H1 (cell line): ENCODE measurements at regions not wholly inside any gene's neighbourhood (a gene's known extent, or its start where the extent isn't known, plus 50 kb on each side); places are given as distances from the start of the nearest gene placed in this dataset.

Source experiments
- CHD1 ChIP-seq: IDR thresholded peaks from 2 replicates; pipeline ENCODE4 v1.6.1; 2012; ENCODE audit warnings: low read depth, low read length, improper control_type of control experiment
- CTBP2 ChIP-seq: IDR thresholded peaks from 2 replicates; pipeline ENCODE4 v1.7.0; 2011; ENCODE audit warnings: borderline replicate concordance, mild to moderate bottlenecking, moderate library complexity, mixed read lengths, low read length; ENCODE audit not compliant: insufficient read depth, insufficient read length
- EGR1 ChIP-seq: IDR thresholded peaks from 2 replicates; pipeline ENCODE4 v1.6.1; 2011; ENCODE audit warnings: low read depth, low read length, borderline replicate concordance
- KDM1A ChIP-seq: fragments of 200-600, 300-600 bp; sonication (generic); IDR thresholded peaks from 2 replicates; pipeline ENCODE4 v1.7.1; 2016; ENCODE audit warnings: mild to moderate bottlenecking, low read length, borderline replicate concordance
- KDM4A ChIP-seq: IDR thresholded peaks from one replicate; pipeline ENCODE4 v1.7.1; 2012; ENCODE audit warnings: low read depth, mild to moderate bottlenecking, moderate library complexity, low read length, inconsistent platforms; ENCODE audit not compliant: severe bottlenecking
- ZNF274 ChIP-seq: IDR thresholded peaks from 2 replicates; pipeline ENCODE4 v1.7.0; 2012; ENCODE audit warnings: low read length, borderline replicate concordance; ENCODE audit errors: extremely low read depth
- TF ChIP-seq, protein P1 (sequence below), 3 experiments: IDR thresholded peaks; 1 replicate in 2 of 3; 2 replicates in 1 of 3; pipeline versions ENCODE4 v1.5.1 to v1.6.1; 2011; ENCODE audit warnings: low read length in 3 of 3, mild to moderate bottlenecking in 3 of 3, inconsistent platforms in 2 of 3, low read depth in 1 of 3, moderate library complexity in 1 of 3; ENCODE audit not compliant: insufficient read depth in 1 of 3; ENCODE audit errors: control extremely low read depth in 1 of 3
- TF ChIP-seq, protein P2 (sequence below): IDR thresholded peaks from 2 replicates; pipeline ENCODE4 v1.6.1; 2012; ENCODE audit warnings: inconsistent platforms
- TF ChIP-seq, protein P3 (sequence below): IDR thresholded peaks from 2 replicates; pipeline ENCODE4 v1.6.1; 2011; ENCODE audit warnings: low read length, improper control_type of control experiment

DNA sequence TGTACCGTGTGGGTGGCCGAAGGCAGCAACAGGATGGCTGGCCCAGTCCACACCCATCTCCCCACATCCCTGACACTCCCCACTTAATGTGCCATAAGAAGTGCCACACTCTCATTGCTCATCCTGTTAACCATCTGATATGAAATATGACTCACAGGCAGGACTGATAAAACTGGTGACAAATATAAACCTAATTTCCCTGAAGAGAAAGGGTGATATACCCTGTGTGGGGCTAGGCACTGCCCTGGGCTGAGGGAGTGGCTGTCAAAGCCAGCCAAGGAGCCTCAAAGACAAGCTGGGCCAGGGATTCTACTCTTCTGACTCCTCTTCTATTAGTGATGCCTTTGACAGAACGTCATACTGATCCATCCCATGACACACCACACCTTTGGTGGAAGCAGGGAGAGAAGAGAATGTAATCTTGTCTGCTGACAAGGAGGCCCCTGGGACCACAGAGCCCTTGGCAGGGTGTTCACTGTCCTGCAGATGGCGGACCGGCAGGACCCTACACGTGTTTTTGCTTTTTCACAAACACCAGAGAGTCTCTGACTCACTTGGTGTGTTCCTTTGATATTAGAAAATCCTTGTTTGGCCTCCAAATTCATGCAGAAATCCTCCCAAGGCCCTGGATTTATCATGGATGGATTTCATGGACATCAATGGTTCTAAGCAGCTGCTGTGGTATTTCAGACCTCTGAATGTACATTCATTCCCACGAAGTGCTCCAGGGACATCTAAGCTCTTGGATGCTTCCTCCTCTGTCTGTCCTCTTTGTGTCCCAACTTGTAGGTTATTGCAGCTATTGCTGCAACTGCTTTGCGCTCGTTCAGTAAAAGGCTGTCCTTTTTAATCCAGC, 98.0 kb upstream of the WASF3 start (continued):
- TF ChIP-seq, protein P1, sequence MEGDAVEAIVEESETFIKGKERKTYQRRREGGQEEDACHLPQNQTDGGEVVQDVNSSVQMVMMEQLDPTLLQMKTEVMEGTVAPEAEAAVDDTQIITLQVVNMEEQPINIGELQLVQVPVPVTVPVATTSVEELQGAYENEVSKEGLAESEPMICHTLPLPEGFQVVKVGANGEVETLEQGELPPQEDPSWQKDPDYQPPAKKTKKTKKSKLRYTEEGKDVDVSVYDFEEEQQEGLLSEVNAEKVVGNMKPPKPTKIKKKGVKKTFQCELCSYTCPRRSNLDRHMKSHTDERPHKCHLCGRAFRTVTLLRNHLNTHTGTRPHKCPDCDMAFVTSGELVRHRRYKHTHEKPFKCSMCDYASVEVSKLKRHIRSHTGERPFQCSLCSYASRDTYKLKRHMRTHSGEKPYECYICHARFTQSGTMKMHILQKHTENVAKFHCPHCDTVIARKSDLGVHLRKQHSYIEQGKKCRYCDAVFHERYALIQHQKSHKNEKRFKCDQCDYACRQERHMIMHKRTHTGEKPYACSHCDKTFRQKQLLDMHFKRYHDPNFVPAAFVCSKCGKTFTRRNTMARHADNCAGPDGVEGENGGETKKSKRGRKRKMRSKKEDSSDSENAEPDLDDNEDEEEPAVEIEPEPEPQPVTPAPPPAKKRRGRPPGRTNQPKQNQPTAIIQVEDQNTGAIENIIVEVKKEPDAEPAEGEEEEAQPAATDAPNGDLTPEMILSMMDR (IDR thresholded peaks at IDR 0.05; ENCODE audit: control extremely low read depth in 1 of 3, insufficient read depth in 1 of 3, low read depth in 1 of 3, low read length in 3 of 3) = no peak
- TF ChIP-seq CTBP2 = no peak
- no peak for TF ChIP-seq CHD1
- no peak for TF ChIP-seq KDM4A
- TF ChIP-seq, protein P2, sequence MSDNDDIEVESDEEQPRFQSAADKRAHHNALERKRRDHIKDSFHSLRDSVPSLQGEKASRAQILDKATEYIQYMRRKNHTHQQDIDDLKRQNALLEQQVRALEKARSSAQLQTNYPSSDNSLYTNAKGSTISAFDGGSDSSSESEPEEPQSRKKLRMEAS = no peak
- TF ChIP-seq, protein P3, sequence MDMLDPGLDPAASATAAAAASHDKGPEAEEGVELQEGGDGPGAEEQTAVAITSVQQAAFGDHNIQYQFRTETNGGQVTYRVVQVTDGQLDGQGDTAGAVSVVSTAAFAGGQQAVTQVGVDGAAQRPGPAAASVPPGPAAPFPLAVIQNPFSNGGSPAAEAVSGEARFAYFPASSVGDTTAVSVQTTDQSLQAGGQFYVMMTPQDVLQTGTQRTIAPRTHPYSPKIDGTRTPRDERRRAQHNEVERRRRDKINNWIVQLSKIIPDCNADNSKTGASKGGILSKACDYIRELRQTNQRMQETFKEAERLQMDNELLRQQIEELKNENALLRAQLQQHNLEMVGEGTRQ = no peak
- TF ChIP-seq KDM1A = no peak
- no peak for TF ChIP-seq EGR1
- no peak for TF ChIP-seq ZNF274
